ENCODE measurements at regions not wholly inside any gene's neighbourhood (a gene's known extent, or its start where the extent isn't known, plus 50 kb on each side); places are given as distances from the start of the nearest gene placed in this dataset.

- DNase-seq (peak; percentile 51), ATAC-seq (no peak)
- intact Hi-C loops (cut with micrococcal nuclease) = no loop called here
- no peak for TF ChIP-seq EZH2phosphoT487 (IDR thresholded peaks at IDR 0.05; ENCODE audit: borderline replicate concordance, low read length)
- no peak for TF ChIP-seq EZH2 (IDR thresholded peaks at IDR 0.05; ENCODE audit: low read length, unreplicated experiment)
- no peak for TF ChIP-seq CTCF (conservative IDR thresholded peaks at IDR 0.05; ENCODE audit: low read depth, low read length)
- H3K4me3 ChIP-seq (ENCODE audit: low read length) = no peak overlapping the region
- H3K4me1 ChIP-seq (ENCODE audit: insufficient read depth, low read length) = no peaks in the 10 kb centered on the region
- H3K9ac ChIP-seq (ENCODE audit: low read length) = no peak overlapping the region
- H3K79me2 ChIP-seq (ENCODE audit: low read length) = no peaks in the 10 kb centered on the region
- H3K27ac ChIP-seq (ENCODE audit: low read length) = no peak overlapping the region
- no peak overlapping the region for H3K4me2 ChIP-seq (ENCODE audit: low read length)
- no peaks in the 10 kb centered on the region for H4K20me1 ChIP-seq (ENCODE audit: low read length)
- no TSS peak for BruUV-seq (replicated peaks)
- ChIA-PET CTCF (no interaction called here), POLR2A (ENCODE audit: unreplicated experiment) (no interaction called here)
- H3K9me2 ChIP-seq (replicated peaks; ENCODE audit: low read length) = no peaks in the 10 kb centered on the region
- no peak overlapping the region for H2AFZ ChIP-seq (ENCODE audit: low read length)
- no peaks in the 10 kb centered on the region for H3K36me3 ChIP-seq (ENCODE audit: low read depth, low read length)
- H3K27me3 ChIP-seq (ENCODE audit: low read length) = no peaks in the 10 kb centered on the region
- 0 out of 2 replicates have a peak, but pooled peaks cover 4% of the 10 kb centered on the region for H3K9me3 ChIP-seq (ENCODE audit: low read length)
- no peaks in the 10 kb centered on the region for H3F3A ChIP-seq (ENCODE audit: low read length, unreplicated experiment)
Observed at GRCh38 chr3:118688396-118688884, 346.2 kb downstream of the IGSF11 start.

GRCh38 chr3:118692416-118692815, 342.2 kb downstream of the IGSF11 start:
- ATAC-seq (no peak), DNase-seq (no peak)
- Histone ChIP-seq H2AFZ (ENCODE audit: low read length) (no peak overlapping the region), H3K27ac (ENCODE audit: low read length) (no peak overlapping the region), H3K79me2 (ENCODE audit: low read length) (no peaks in the 10 kb centered on the region), H3K9me2 (replicated peaks; ENCODE audit: low read length) (no peaks in the 10 kb centered on the region), H3K9me3 (ENCODE audit: low read length) (0 out of 2 replicates have a peak, but pooled peaks cover 4% of the 10 kb centered on the region), H3K36me3 (ENCODE audit: low read depth, low read length) (no peaks in the 10 kb centered on the region), H4K20me1 (ENCODE audit: low read length) (no peaks in the 10 kb centered on the region), H3K27me3 (ENCODE audit: low read length) (no peaks in the 10 kb centered on the region), H3K4me3 (ENCODE audit: low read length) (no peak overlapping the region), H3K4me1 (ENCODE audit: insufficient read depth, low read length) (no peaks in the 10 kb centered on the region), H3F3A (ENCODE audit: low read length, unreplicated experiment) (no peaks in the 10 kb centered on the region), H3K9ac (ENCODE audit: low read length) (no peak overlapping the region), H3K4me2 (ENCODE audit: low read length) (no peak overlapping the region)
- BruUV-seq (replicated peaks) = no TSS peak
- intact Hi-C loops (cut with micrococcal nuclease) = no loop called here
- CTCF ChIA-PET = no interaction called here
- TF ChIP-seq EZH2 (IDR thresholded peaks at IDR 0.05; ENCODE audit: low read length, unreplicated experiment) = no peak
- POLR2A ChIA-PET (ENCODE audit: unreplicated experiment) = no interaction called here

DNA sequence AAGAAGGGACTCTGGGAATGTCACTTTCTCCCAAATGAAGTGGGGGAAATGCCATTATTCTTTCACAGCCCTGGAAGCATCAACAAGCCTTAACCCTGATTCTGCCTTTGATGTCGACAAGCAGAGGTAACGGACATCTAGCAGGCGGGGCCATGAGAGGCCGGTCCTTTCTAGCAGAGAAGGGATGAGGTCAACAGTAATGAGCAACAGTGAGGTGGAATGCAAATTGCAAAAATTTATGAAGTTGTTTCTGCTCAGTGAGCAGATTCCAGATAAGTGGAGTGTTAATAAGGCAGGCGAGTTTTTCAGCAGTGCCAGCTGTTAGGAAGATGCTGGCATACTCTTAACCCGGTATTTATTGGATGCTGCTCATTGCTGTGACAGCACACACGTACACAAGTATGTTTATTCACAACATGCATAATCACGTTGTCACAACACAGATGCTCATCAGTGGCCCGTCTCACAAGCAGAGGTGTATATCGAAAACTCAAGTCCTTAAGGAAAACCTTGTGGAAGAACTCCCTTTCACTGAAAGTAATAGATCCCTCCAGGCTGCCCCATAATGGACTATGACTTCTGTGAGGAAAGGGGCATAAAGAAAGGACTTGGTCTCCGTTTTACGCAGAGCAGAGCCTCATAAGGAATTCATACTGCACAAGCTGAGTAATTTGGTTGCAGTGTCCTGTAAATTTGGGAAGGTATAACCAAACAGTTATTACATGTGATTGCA, 329.0 kb downstream of the IGSF11 start:
- ATAC-seq (no peak), DNase-seq (no peak)
- Histone ChIP-seq H3K4me1 (ENCODE audit: insufficient read depth, low read length) (no peaks in the 10 kb centered on the region), H3K27ac (ENCODE audit: low read length) (no peak overlapping the region), H4K20me1 (ENCODE audit: low read length) (no peaks in the 10 kb centered on the region), H3K27me3 (ENCODE audit: low read length) (no peaks in the 10 kb centered on the region), H3K36me3 (ENCODE audit: low read depth, low read length) (no peaks in the 10 kb centered on the region), H3K4me2 (ENCODE audit: low read length) (no peak overlapping the region), H2AFZ (ENCODE audit: low read length) (no peak overlapping the region), H3K9me2 (replicated peaks; ENCODE audit: low read length) (no peaks in the 10 kb centered on the region), H3F3A (ENCODE audit: low read length, unreplicated experiment) (no peaks in the 10 kb centered on the region), H3K79me2 (ENCODE audit: low read length) (no peaks in the 10 kb centered on the region), H3K4me3 (ENCODE audit: low read length) (no peak overlapping the region), H3K9me3 (ENCODE audit: low read length) (peaks cover 13% of the 10 kb centered on the region), H3K9ac (ENCODE audit: low read length) (no peak overlapping the region)
- no TSS peak for BruUV-seq (replicated peaks)
- ChIA-PET CTCF (no interaction called here), POLR2A (ENCODE audit: unreplicated experiment) (no interaction called here)
- TF ChIP-seq EZH2phosphoT487 (IDR thresholded peaks at IDR 0.05; ENCODE audit: borderline replicate concordance, low read length) (no peak), EZH2 (IDR thresholded peaks at IDR 0.05; ENCODE audit: low read length, unreplicated experiment) (no peak), CTCF (conservative IDR thresholded peaks at IDR 0.05; ENCODE audit: low read depth, low read length) (no peak)
- intact Hi-C loops (cut with micrococcal nuclease) = no loop called here

Data from PC-3 (cell line).